NCI-H2107 treated with DMSO at 0.1 percent for 48 hours (cell line): ENCODE measurements at regions not wholly inside any gene's neighbourhood (a gene's known extent, or its start where the extent isn't known, plus 50 kb on each side); places are given as distances from the start of the nearest gene placed in this dataset.
"Not testable (repeated sequence)": the region's sequence is repeated elsewhere in the genome, so short reads cannot be mapped to it uniquely, and the experiment has no call there.

ENCODE experiments used
- DNase-seq: peaks from one replicate; lab custom pipeline; 2025; ENCODE audit not compliant: unreplicated experiment; lab: John Stamatoyannopoulos, UW

DNA sequence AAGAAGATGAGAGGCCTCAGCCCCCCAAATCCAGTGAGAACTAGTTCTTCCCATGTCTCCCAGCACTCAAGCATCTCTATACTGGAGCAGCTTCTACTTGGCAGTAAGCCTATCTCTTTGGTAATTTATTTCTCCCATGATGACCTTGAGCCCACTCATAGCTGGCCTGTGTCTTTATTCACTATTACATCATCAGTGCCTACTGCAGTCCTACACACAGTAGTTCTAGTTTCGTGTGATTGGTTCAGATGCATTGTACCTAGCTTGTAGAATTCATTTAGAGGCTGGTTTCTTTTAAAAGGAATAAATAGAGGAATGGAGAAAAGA is 255.6 kb upstream of the ZFP64 start:
- DNase-seq: no peak

GRCh38 chr20:52446421-52447224 is 255.0 kb upstream of the ZFP64 start:
- no peak for DNase-seq

DNA sequence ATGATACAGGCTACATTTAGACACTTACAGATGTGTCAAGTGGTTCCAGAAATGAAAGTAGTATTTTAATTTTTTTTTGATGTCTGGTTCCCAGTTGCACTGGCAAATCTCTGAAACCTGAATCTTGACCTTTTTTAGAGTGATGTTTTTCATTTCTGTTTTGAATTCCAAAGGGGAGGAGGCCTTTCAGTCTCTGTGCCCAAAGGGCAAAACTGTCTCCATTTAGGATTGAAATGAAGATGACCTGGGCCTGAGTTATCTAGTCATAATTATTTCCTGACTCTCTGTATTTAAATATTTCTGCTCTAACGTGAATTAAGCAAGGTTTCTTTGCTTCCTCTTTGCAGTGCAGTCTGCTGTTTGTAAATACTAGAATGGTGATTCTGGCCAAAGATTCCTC is 252.9 kb upstream of the ZFP64 start:
- no peak for DNase-seq

DNA sequence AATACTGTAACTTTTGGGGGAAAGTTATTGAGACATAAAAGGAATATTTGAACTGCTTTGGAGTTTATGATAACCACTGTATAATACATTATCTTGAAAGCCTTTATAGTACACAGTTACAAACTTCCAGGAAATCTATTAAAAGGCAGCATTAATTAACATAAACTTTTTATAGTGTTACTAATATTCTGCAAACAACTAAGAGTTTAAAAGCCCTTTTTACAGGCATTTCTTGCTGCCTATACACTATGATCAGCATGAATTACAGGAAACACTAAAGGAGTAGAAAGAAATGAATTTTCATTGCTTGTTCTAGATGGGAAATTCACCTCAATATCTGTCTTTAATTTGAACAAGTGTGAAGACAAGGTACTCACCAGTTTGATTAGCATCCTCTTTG is 252.3 kb upstream of the ZFP64 start:
- DNase-seq: no peak

- DNase-seq: no peak
Observed at GRCh38 chr20:52441710-52442109, 250.1 kb upstream of the ZFP64 start.

DNA sequence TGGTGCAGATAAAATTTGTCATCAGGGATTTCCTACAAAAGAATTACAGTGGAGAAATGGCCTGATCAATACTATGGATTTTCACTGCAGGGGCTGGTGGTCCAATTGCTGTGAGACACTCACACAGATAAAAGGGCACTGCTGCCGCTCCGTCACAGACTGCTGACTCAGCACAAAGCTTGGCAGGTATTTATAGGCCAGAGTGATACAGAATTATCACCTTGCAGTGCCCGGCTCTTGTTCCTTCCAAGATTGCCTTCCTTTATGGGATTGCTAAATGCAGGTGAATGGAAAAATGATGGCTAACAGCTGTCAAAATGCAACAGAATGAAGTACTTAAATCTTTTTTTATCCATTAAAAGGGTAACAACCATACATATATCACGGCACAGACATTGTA is 247.8 kb upstream of the ZFP64 start:
- no peak for DNase-seq

GRCh38 chr20:52438326-52438963 is 246.9 kb upstream of the ZFP64 start:
- no peak for DNase-seq

GRCh38 chr20:52434453-52434852 is 242.9 kb upstream of the ZFP64 start:
- no peak for DNase-seq

DNA sequence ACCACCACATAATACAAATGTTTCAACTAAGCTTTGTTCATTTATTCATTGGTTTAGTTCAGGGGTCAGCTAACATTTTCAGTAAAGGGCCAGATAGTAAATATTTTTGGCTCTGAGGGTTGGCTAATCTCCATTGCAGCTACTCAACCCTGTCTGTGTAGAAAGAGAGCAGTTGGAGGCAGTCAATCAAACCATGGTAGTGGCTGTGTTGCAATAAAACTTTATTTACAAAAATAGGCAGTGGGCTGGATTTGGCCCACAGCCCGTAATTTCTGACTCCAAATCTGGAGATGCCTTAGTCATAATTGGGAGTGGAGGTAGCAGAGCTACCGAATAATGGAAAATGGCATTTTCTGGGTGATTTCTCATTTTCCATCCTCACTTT is 242.5 kb upstream of the ZFP64 start:
- DNase-seq: no peak

DNA sequence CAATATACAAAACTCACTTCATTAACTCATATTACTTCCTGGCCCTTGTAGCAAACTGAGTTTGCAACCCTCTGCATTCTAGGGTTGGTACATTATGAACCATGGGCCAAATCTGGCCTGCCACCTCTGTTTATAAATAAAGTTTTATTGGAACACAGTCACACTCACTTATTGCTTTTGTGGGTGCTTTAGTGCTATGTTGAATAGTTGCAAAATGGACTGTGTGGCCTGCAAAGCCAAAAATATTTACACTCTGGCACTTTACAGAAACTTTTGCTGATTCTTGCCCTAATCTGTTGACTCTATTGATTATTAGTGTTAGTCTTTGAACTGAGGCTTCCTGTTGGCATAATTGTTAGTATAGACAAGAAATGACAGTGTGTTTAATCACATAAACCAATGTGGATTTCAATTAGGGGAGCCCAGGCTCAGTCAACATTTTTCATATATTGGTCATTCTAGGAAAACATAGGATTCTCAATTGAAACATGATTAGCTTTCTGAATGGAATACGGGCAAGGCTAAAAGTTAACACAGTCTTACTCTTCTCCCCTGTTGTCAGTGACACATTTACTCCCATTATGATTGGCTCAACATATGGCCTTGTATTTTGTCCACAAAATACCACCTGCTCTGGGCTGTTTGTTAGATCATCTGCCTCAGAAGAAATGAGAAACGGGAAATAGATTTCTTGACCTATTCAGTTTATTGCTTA is 241.9 kb upstream of the ZFP64 start:
- DNase-seq: no peak

DNA sequence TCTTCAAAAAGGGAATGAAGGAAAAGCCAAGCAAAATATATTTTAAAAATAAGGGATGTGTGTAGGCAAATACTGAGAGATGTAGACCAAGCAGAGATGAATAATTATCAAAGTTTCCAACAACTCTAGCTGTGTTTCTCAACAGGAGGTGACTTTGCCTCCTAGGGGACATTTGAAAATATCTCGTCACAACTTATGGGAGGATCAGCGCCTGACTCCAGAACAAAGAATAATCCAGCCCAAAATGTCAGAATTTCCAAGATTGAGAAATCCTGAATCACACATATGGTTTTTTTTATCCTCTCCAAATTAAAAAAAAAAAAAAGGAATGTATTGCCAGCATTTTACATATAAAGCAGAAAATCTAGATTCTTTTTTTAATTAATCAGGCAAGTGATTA is 241.2 kb upstream of the ZFP64 start:
- no peak for DNase-seq

DNA sequence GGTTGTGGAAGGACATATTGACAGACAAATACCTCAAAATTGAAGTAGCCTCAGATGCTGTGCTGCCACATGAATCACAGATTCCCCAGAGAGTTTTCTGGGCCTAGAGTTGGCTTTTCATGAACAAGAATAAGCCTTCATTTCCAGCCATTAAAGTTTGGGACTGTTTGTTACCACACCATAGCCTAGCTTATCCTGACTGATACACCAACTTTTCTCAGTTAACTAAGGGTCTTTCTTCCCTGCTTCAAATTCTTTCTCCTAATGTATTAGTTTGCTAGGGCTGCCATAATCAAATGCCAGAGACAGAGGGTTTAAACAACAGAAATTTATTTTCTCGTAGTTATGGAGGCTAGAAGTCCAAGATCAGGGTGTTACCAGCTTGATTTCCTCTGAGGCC is 237.4 kb upstream of the ZFP64 start:
- no peak for DNase-seq

DNA sequence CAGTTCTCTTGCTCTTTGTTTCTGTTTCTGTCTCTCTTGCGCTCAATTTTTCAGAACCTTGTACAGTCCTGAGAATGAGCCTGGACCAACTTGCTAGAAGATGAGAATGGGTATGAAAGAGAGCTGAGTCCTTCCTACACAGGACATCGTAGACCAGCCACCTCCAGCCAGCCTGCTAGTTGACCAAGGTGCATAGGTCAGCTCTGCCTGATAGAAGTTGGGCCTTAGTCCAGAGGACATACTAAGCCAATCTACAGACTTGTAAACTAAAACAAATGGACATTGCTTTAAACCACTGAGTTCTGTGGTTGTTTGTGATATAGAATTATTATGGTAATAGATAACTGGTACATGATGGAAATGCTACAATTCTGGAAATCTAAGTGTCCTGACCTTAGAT is 236.4 kb upstream of the ZFP64 start:
- no peak for DNase-seq

DNA sequence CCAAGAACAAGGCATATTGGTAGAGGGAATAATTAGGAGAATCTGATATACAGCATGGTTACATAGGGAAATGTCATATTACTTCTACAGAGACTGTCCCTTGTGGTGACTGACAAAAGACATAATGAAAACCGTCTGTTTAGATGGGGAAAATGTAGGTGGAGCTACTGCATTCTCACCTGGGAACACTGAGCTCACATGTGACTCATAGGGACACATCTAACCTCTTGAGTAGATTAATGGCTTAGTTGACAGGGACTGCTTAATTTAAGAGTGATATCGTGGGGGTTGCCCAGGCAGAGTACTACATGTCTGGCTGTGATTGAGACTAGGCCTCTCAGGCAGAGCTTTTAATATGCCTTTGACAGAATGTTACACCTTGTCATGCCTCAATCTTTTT is 235.3 kb upstream of the ZFP64 start:
- DNase-seq: no peak

GRCh38 chr20:52425701-52426100 is 234.1 kb upstream of the ZFP64 start:
- DNase-seq: no peak

GRCh38 chr20:52425253-52425652 is 233.7 kb upstream of the ZFP64 start:
- DNase-seq: no peak

DNA sequence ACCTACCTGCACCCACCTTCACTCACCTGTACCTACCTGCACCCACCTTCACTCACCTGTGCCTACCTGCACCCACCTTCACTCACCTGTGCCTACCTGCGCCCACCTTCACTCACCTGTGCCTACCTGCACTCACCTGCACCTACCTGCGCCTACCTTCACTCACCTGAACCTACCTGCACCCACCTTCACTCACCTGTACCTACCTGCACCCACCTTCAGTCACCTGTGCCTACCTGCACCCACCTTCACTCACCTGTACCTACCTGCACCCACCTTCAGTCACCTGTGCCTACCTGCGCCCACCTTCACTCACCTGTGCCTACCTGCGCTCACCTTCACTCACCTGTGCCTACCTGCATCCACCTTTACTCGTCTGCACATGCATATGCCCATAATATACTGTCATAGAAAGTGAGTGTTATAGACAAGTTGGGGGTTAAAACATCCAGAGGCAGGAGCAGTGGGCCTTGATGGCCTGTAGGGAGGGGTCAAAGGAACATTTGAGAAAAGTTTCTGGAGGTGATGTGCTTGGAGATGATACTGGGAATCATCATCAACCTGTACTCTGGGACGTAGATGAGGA is 232.9 kb upstream of the ZFP64 start:
- not testable (repeated sequence) for DNase-seq

- not testable (repeated sequence) for DNase-seq
Observed at GRCh38 chr20:52423536-52424140, 232.1 kb upstream of the ZFP64 start.

GRCh38 chr20:52422574-52423336 is 231.2 kb upstream of the ZFP64 start:
- no peak for DNase-seq

- no peak for DNase-seq
Observed at GRCh38 chr20:52420805-52421204, 229.2 kb upstream of the ZFP64 start.

GRCh38 chr20:52419205-52419604 is 227.6 kb upstream of the ZFP64 start:
- no peak for DNase-seq
